HG02885 (cell line): ENCODE measurements at regions not wholly inside any gene's neighbourhood (a gene's known extent, or its start where the extent isn't known, plus 50 kb on each side); places are given as distances from the start of the nearest gene placed in this dataset.
"Not testable (repeated sequence)": the region's sequence is repeated elsewhere in the genome, so short reads cannot be mapped to it uniquely, and the experiment has no call there.

Experiments used
- ATAC-seq: cut with Tn5 transposase; IDR thresholded peaks from one replicate; pipeline ENCODE4 v1.9.1; 2021; ENCODE audit warnings: mild to moderate bottlenecking; ENCODE audit not compliant: unreplicated experiment, poor library complexity

DNA sequence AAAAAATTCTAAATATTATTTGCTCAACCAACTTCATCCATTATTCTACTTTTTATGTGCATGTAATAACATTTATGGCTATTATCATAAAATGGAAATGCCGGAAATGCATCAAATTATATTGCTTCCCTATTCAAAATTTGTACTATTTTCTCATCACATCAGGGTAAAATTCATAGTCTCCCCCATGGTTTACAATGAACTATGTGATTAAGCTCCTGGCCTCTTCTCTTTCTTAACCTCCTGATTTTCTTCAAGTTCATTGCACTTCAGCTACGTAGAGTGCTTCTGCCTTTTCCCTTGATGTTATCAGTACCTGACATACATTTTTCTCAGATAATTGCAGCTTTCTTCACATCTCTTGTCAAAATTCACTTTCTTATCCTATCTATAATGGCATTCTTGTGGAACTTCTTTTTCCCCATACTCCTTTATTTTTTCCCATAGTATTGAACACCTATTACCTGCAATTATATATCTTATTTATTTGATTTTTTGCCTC is 699.1 kb upstream of the ADGRB3 start:
- ATAC-seq, result no peak

DNA sequence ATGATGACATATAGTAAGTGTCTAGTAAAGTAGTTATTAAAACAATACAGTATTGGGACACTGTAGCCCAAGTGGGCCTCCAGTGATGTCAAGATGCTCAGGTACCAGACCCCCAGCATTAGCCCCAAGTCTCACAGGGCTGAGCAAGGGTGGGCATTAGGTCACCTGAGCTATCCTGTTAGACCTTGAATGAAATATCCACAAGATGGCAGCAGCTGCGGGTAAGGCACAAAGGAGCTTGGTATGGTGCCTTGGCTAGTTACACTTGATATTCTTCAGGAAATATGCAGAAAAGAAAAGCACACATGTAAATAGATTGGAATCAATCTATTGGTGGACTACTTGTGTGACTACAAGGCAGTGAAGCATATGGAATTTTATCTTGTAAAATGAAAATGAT is 701.8 kb upstream of the ADGRB3 start:
- ATAC-seq, result peak; percentile 70

DNA sequence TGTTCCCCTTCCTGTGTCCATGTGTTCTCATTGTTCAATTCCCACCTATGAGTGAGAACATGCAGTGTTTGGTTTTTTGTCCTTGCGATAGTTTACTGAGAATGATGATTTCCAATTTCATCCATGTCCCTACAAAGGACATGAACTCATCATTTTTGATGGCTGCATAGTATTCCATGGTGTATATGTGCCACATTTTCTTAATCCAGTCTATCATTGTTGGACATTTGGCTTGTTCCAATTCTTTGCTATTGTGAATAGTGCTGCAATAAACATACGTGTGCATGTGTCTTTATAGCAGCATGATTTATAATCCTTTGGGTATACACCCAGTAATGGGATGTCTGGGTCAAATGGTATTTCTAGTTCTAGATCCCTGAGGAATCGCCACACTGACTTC is 712.5 kb upstream of the ADGRB3 start:
- ATAC-seq, result not testable (repeated sequence)

DNA sequence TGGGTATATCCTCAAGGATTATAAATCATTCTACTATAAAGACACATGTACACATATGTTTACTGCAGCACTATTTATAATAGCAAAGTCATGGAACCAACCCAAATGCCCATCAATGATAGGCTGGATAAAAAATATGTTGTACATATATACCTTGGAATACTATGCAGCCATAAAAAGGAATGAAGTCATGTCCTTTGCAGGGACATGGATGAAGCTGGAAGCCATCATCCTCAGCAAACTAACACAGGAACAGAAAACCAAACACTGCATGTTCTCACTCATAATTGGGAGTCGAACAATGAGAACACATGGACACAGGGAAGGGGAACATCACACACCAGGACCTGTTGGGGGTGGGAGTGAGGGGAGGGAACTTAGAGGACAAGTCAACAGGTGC is 715.0 kb upstream of the ADGRB3 start:
- ATAC-seq, result not testable (repeated sequence)

DNA sequence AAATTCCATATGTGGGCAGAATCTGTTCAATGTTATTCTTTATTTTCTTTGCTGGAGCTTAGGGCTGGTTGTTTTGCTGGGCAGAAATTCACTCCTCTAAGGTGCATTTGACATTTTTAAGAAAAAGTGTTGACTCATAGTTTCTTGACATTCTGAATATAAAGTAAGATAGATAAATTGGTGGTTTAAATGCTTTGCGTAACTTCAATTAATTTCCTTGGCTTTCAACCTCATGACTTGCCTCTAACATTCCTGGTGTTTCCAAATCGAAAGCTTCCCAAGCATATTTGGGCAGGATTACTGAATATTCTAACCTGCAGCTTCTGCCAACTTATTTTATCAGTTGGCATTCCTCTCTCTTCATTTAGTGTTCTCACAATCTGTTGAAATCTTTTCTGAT is 718.7 kb upstream of the ADGRB3 start:
- no peak for ATAC-seq

DNA sequence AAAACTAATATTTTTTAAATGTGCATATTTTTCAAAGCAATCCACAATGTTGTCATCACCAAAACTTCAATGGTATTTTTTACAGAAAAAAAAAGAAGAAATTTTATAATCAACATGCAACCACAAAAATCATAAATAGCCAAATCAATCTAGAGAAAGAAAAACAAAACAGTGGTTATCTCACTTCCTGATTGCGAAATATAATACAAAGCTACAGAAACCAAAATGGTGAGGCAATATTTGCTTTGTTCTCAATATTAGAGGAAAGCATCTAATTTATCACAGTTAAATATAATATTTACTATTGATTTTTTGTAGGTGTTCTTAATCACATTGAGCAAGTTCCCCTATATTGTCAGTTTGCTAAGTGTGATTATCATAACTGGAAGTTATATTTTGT is 720.7 kb upstream of the ADGRB3 start:
- ATAC-seq, result no peak

DNA sequence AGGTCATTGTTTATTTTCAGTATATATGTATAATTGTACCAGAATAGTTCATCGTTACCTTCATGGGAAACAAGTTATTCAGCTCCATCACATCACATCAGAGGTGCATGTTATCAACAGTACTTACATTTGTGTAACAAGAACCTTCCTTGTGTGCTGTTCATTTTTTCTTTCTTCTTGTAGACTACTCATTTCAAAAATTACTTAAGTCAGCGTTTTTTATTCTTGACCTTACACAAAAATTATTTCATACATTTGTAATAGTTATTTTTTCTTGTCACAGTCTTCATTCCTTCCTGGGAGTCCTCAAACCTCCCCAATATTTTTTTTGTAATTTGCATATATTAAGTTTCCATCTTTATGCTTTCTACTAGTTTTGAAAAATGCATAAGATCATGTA is 725.7 kb upstream of the ADGRB3 start:
- no peak for ATAC-seq

DNA sequence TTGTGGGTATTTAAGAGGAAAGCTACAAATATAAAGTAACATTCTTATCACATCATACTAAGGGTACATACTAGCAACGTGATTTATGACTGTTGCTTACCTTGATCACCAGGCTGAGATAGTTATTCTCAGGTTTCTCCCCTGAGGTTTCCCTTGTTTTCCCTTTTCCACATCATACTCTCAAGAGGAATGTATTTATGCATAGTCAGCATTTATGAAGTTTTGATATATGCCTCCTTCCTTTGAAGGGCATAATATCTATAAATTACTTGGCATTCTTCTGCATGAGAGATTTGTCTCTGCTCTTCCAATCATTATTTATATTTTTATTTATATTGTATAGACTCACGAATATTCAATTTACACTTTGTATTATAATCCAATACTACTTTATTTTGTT is 726.7 kb upstream of the ADGRB3 start:
- no peak for ATAC-seq

DNA sequence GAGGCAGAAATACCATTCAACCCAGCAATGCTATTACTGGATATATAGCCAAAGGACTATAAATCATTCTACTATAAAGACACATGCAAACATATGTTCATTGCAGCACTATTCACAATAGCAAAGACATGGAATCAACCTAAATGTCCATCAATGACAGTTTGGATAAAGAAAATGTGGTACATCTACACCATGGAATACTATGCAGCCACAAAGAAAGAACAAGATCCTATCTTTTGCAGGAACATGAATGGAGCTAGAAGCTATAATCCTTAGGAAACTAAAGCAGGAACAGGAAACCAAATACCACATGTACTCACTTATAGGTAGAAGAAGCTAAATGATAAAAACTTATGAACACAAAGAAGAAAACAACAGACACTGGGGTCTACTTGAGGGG is 730.3 kb upstream of the ADGRB3 start:
- not testable (repeated sequence) for ATAC-seq

DNA sequence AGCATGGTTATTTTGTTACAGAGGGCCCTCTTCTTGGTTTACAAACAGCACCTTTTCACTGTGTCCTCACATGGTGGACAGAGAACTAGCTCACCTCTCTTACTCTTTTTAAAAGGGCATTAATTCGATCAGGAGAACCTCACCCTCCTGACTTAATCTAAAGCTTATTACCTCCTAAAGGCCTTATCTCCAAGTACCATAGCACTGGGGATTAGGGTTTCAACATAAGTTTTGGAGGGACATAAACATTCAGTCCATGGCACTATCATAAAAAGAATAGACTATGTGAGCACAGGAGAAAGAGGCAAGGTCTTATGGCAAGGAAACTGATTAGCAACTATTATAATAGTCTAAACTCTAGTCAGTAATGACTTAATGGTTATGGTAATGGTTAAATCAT is 736.2 kb upstream of the ADGRB3 start:
- ATAC-seq, result no peak

DNA sequence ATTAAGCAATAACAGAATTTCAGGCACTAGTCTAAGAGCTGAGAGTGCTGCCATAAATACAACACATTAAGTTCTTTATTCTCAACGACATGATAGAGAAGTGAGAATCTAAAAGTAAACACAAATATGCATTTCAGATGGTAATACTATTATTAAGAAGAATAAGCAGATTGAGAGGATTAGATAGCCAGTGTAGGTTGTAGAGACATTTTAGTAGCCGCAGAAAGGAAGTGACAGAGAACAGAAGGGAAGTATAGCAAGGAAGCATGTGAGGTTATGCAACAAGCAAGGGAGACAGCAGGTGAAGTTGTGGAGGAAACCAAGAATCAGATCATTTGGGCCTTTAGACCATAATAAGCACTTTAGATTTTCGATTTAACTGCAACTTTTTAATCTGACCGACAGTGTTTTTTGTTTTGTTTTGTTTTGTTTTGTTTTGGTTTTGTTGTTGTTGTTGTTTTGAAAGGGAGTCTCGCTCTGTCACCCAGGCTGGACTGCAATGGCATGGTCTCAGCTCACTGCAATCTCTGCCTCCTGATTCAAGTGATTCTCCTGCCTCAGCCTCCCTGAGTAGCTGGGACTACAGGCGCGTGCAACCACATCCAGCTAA is 737.0 kb upstream of the ADGRB3 start:
- ATAC-seq, result no peak

DNA sequence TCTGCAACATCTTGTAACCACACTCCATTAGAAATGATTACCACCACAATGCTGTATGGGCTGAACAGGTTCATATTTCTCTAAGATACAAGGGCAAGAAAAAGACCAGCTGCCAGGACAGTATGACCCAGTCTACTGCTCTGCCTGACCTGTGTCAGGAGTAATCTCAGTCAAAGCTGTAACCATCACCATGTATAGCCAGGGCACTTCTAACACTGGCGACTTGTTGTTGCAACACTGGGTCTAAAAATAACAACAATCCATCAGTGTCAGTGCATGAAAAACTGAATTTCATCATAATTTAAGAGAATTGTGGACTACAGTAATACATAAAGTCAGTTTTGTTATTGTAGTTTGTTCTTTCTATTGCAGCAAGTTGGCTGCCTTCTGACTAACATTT is 738.6 kb upstream of the ADGRB3 start:
- ATAC-seq, result no peak

DNA sequence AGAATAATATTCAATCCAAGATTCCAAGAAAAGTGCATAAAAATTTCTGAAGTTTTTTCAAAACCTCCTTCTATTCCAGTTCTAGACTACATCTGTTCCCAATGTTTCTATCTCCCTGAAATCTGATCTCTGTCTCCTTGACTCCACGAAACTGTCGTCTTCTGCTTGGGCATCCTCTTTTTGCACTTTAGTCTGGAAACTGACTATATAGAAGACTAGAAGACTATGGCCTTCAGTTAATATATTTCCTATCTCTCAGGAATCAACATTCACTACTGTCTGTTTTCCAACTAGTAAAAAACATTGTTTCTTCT is 745.4 kb upstream of the ADGRB3 start:
- no peak for ATAC-seq

DNA sequence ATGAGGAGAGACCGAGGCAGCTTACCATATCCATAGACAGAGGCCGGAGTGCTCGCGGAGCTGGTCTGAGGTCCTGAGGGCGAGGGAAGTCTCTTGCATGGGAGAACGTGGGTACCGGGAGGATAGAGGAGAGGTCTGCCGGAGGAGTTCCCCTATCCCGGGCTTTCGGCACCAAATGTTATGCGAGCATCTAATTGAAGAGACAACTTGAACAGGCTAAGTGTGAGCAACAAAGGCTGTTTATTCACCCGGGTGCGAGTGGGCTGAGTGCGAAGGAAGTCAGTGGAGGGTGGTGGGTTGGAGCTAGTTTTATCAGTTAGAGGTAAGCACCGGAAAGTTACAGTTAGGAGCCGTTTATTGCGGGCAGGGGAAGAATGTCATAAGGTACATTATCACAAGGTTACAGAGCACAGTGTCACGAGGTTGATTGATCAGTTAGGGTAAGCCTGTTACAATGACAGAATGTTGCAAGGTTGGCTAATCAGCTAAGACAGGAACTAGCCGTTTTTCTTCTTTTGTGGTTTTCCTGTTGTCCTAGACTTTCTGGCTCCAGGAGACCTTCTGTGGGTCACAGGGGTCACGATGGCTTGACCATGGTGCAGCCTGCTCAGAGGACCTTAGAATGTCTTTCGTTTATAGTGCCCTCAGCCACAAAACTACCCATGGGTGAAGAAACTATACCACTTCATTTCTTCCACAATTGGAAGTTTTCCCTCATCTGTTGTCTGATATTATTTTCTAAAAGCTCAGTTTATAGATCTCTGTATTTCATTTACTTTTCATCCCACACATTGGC is 746.0 kb upstream of the ADGRB3 start:
- ATAC-seq, result no peak

DNA sequence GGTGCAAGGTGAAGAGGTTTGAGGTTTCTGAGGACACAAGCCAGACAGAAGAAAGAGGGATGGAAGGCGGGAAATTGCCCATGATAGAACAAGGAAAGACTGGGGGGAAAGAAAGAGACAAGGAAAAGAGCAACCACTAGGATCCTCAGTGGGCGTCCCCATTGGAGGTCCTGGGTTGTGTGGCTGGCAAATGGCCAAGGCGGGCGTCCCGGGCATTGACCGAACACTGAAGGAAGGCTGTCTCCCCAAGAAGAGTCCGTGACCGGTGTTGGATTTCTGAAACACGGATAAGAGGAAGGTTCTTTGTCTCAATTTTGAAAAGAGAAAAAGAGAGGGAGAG is 746.6 kb upstream of the ADGRB3 start:
- no peak for ATAC-seq

DNA sequence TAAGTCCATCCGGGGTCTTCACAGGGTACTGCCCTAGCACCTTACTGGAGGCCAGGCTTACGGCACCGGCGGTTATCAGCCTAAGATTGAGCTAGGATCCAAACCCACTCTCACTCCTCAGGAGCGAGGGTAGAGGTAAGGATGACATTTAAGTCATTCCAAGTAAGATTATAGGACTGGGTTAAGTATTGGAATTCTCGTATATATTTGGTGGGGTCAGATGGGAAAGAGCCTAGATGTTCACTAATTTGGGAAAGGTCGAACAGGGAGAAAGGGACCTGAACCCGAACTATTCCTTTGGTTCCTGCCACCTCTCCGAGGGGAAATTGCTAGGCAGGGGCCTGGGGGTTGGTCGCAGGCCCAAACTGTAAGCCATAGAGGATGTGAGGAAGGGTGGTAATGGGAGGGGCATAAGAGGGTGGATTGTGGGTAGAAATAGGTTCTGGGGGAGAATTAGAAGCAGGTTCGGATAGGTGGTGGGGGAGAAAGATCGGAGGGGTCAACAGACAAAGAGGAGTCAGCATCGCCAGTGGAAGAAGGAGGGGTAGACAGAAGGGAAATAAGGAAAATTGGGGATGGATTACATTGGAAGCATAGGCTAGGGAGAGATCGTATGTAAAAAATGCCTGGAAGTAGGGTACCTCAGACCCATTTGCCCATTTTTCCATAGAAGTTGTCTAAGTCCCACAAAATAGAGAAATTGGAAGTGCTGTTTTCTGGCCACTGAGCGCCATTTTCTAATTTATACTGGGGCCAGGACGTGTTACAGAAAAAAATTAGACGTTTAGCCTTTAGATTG is 747.1 kb upstream of the ADGRB3 start:
- ATAC-seq, result no peak

DNA sequence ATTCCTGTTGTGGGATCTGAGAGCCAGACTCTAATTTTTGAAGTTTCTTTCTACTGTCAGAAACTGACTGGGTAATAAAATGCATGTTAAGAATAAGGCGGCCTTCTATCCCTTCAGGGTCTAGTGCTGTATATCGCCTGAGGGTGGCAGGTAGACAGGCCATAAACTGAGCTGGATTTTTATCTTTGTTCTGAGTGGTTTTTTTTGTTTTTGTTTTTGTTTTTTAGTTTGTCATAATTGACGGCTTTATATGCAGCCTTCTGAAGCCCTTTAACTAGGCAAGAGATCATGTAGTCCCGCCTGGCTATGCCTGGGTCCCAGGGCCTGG is 747.7 kb upstream of the ADGRB3 start:
- no peak for ATAC-seq

DNA sequence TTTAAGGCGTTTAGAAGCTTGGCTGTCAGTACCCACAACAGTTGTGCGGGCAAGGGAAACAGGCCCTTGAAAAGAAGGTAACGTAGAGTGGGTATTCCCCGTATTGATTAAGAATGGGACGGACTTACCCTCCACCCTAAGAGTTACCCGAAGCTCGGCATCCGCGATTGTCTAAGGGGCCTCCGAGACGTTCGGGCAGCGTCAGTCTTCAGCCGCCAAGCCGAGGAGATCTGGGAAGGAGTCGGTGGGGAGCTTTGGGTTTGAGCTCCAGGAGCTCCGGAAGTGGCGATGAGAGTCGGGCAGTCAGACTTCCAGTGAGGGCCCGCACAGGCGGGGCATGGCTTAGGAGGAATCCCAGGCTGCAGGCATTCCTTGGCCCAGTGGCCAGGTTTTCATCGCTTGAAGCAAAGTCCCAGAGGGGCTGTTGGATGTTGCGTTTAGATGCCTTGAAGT is 748.2 kb upstream of the ADGRB3 start:
- ATAC-seq, result no peak

DNA sequence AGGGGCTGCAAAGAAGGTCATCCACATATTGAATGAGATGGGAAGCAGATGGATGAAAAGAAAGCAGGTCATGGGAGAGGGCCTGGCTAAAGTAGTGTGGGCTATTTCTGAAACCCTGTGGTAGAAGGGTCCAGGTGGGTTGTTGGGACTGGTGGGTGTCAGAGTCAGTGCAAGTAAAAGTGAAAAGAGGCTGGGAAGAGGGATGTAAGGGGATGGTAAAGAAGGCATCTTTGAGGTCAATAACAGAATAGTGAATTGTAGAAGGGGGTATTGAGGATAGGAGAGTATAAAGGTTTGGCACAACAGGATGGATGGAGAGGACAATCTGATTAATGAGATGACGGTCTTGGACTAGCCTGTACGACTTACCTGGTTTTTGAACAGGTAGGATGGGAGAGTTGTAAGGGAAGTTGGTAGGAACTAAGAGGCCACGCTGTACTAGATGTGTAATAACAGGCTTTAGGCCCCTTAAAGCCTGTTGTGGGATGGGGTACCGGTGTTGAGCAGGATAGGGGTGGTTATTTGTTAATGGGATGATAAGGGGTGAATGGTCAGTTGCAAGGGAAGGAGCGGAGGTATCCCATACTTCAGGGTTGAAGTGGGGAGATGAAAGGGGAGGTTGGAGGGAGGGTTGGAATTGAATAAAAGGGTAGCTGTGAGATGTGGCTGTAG is 748.9 kb upstream of the ADGRB3 start:
- no peak for ATAC-seq

DNA sequence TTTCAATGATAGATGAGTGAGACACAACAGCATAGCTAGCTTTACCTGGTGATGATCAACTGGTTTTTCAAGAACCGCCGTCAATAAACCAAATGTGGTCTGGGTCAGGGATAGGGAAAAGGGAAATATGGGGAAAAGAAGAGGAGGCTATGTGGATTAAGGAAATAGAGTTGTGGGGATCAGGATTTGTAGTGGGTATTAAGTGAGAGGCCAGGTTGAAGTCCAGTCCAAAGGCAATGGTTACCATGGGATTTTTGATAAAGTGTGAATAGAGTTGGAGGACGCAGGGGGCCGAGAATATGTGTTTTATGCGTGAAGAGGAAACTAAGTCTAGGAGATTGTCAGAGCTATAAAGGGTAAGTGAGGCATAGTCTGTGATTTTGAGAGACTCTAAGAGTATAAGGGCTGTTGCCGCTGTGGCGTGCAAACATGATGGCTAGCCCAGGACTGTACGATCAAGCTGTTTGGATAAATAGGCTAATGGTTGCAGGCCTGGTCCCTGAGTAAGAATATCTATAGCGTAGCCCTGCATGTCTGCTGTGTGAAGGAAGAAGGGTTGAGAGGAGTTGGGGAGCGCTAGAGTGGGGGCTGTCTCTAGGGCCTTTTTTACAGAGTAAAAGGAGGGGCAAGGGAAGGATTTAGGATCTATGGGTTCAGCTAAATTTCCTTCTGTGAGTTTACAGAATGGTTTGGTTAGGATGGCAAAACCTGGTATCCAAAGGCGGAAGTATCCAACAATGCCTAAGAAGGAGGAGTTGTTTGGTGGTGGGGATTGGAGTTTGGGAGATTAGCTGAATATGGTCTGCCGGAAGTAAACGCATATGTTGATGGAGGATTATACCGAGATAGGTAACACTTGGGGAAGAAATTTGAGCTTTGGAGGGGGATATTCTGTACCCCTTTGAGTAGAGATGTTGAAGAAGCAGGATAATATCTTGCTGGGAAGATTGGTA is 749.7 kb upstream of the ADGRB3 start:
- ATAC-seq, result no peak
